KOPT-K1 (cell line): ENCODE measurements at regions not wholly inside any gene's neighbourhood (a gene's known extent, or its start where the extent isn't known, plus 50 kb on each side); places are given as distances from the start of the nearest gene placed in this dataset.

ENCODE experiments used
- H3K27ac ChIP-seq: fragments of 200-600 bp; sonication (generic); 2 replicates; pipeline ENCODE4 v1.5.1; 2016; ENCODE audit warnings: antibody characterized with exemption, mild to moderate bottlenecking, low read depth, low read length; ENCODE audit not compliant: poor library complexity, severe bottlenecking
- H3K36me3 ChIP-seq: fragments of 200-600 bp; sonication (generic); 2 replicates; pipeline ENCODE4 v1.5.1; 2017; ENCODE audit warnings: antibody characterized with exemption, mild to moderate bottlenecking, low read length, moderate library complexity; ENCODE audit not compliant: insufficient read depth
- H3K9me3 ChIP-seq: fragments of 200-600 bp; sonication (generic); 2 replicates; pipeline ENCODE4 v1.5.1; 2017; ENCODE audit warnings: antibody characterized with exemption, low read length, mild to moderate bottlenecking; ENCODE audit not compliant: insufficient read depth, poor library complexity, severe bottlenecking

DNA sequence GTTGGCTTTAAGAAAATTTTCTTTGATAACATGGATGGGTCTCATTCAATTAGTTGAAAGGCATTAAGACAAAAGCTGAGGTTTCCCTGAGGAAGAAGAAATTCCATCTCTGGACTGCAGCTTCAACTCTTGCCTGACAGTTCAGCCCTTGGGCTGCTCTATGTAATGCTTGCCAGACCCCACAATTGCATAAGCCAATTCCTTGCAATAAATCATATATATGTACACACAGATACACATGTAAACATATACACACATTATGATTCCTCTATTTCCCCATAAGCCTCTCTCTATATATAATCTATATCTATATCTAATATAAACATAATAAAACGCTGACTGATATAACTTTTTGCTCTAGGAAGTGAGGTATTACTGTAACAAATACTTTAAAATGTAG lies 301.5 kb upstream of the PRMT6 start:
- H3K9me3 ChIP-seq, result no peaks in the 10 kb centered on the region
- H3K27ac ChIP-seq, result no peak overlapping the region
- no peaks in the 10 kb centered on the region for H3K36me3 ChIP-seq

DNA sequence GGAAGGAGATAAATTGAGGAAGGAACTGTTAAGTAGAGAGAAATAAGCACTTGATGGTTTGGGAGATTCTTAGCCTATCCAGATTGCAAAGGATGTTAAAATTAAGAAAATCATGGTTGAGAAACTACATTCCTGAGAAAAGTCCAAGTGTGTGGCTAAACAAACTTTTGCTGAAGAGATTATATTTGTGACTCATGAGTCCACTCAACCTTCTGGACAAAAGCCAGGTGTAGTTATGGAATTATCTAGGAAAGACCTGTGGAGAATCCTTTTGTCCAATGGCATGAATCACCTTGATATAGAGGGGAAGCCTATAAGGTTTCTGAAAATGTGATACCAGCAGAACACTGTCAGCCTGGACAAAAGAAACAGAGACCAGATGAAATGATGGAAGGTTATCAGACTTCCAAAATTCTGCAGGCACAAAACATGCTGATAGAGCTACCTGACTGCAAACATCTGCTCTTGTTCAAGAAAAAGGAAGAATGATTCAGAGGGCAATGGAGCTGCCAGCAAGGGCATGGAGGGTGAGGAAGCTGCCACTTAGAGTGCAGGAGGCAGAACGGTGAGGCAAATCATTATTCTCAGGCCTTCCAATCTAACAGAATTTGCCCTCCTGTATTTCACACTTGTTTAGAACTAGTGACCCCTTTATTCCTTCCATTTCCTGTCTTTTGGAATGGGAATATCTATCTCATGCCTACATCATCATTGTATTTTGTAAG lies 300.6 kb upstream of the PRMT6 start:
- H3K27ac ChIP-seq, result no peak overlapping the region
- no peaks in the 10 kb centered on the region for H3K36me3 ChIP-seq
- no peaks in the 10 kb centered on the region for H3K9me3 ChIP-seq

GRCh38 chr1:106756752-106757151 lies 299.7 kb upstream of the PRMT6 start:
- no peaks in the 10 kb centered on the region for H3K36me3 ChIP-seq
- H3K9me3 ChIP-seq, result no peaks in the 10 kb centered on the region
- no peak overlapping the region for H3K27ac ChIP-seq

- H3K9me3 ChIP-seq, result no peaks in the 10 kb centered on the region
- no peaks in the 10 kb centered on the region for H3K36me3 ChIP-seq
- H3K27ac ChIP-seq, result no peak overlapping the region
Observed at GRCh38 chr1:106768077-106768476, 288.4 kb upstream of the PRMT6 start.

DNA sequence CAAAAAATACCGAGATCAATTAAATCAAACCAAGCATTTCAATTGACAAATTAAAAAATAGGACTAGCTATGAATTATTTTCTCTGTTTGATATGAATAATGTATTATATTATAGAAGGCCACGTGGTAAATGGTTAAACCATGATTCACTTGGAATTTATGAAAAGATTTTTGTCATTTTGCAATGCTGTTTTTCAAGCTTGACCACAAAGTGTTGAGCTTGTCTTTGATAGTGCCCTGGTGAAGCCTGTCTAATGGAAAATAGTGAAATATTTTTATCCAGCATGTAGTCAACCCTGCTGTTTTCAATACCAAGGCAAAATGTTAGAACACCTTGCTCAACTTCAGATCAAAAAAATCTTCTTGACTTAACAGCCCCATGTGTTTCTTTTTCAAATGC lies 288.0 kb upstream of the PRMT6 start:
- H3K9me3 ChIP-seq, result no peaks in the 10 kb centered on the region
- no peaks in the 10 kb centered on the region for H3K36me3 ChIP-seq
- no peak overlapping the region for H3K27ac ChIP-seq

- no peaks in the 10 kb centered on the region for H3K9me3 ChIP-seq
- H3K27ac ChIP-seq, result no peak overlapping the region
- H3K36me3 ChIP-seq, result no peaks in the 10 kb centered on the region
Observed at GRCh38 chr1:106773206-106773605, 283.3 kb upstream of the PRMT6 start.

GRCh38 chr1:106780066-106780465 lies 276.4 kb upstream of the PRMT6 start:
- Histone ChIP-seq H3K9me3 (no peaks in the 10 kb centered on the region), H3K27ac (no peak overlapping the region), H3K36me3 (no peaks in the 10 kb centered on the region)

DNA sequence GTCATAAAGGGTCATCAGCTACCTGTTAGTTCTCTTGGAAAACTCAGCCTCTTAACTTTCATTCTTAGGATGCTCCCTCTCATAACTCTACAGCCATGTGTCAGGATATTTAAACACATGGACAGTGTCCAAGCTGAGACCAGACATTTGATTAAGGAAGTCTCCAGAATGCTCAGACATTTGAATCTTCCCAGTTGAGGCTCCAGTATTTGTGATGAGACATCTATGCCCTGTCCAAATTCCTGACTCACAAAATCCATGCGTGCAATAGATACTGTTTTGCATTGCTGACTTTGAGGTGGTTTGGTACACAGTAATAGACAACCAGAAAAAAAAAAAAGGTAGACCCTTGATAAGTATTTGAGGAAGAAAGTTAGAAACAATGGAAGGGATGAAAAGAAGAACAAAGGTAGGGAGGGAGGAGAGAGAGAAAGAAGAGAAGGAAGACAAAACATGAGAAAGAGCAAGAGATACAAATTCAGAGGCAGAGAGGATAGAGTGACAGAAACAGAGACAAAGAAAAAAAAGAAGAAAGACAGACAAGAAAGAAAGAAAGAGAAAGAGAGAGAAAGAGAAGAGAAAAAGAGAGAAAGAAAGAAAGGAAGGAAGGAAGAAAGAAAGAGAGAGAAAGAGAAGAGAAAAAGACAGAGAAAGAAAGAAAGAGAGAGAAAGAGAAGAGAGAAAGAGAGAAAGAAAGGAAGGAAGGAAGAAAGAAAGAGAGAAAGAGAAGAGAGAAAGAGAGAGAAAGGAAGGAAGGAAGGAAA lies 275.5 kb upstream of the PRMT6 start:
- Histone ChIP-seq H3K36me3 (no peaks in the 10 kb centered on the region), H3K27ac (no peak overlapping the region), H3K9me3 (no peaks in the 10 kb centered on the region)

- H3K36me3 ChIP-seq, result no peaks in the 10 kb centered on the region
- no peak overlapping the region for H3K27ac ChIP-seq
- H3K9me3 ChIP-seq, result no peaks in the 10 kb centered on the region
Observed at GRCh38 chr1:106785176-106785575, 271.3 kb upstream of the PRMT6 start.

GRCh38 chr1:106787520-106787919 lies 269.0 kb upstream of the PRMT6 start:
- Histone ChIP-seq H3K27ac (no peak overlapping the region), H3K36me3 (no peaks in the 10 kb centered on the region), H3K9me3 (no peaks in the 10 kb centered on the region)

DNA sequence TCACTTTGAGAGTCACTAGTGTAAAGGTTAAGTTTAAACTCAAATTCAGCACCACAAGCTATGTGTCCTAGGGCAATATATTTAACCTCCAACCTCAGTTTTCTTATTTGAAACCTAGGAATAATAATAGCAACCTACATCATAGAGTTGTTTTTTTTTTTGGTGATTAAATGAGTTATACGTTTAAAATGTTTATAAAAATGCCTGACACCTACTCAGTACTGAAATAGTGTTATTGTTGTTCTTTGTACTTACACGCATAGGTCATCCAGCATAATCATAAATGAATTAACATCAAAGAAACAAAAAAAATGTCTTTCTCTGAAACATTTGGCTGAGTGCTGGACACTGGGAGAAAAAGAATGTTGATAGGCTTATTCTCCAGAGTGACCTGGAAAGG lies 266.8 kb upstream of the PRMT6 start:
- Histone ChIP-seq H3K36me3 (no peaks in the 10 kb centered on the region), H3K9me3 (no peaks in the 10 kb centered on the region), H3K27ac (no peak overlapping the region)

- Histone ChIP-seq H3K27ac (no peak overlapping the region), H3K36me3 (no peaks in the 10 kb centered on the region), H3K9me3 (no peaks in the 10 kb centered on the region)
Observed at GRCh38 chr1:106791041-106791440, 265.4 kb upstream of the PRMT6 start.

- Histone ChIP-seq H3K36me3 (no peaks in the 10 kb centered on the region), H3K27ac (no peak overlapping the region), H3K9me3 (no peaks in the 10 kb centered on the region)
Observed at GRCh38 chr1:106793651-106794050, 262.8 kb upstream of the PRMT6 start.

DNA sequence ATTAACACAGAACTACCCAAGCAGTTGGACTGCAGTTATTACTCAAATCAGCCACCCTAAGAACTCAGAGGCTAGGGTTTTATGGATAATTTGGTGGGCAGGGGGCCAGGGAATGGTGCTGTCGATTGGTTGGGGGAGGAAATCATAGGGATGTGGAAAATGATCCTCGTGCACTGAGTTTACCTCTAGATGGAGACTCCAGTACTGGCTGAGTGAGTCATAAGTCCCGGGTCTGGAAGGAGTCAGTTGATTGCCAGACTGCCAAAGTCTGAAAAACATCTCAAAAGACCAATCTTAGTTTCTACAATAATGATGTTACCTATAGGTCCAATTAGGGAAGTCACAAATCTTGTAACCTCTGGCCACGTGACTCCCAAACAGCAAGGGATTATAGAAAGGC lies 257.5 kb upstream of the PRMT6 start:
- Histone ChIP-seq H3K27ac (no peak overlapping the region), H3K36me3 (no peaks in the 10 kb centered on the region), H3K9me3 (no peaks in the 10 kb centered on the region)

GRCh38 chr1:106802181-106802580 lies 254.3 kb upstream of the PRMT6 start:
- Histone ChIP-seq H3K36me3 (no peaks in the 10 kb centered on the region), H3K27ac (no peak overlapping the region), H3K9me3 (no peaks in the 10 kb centered on the region)

DNA sequence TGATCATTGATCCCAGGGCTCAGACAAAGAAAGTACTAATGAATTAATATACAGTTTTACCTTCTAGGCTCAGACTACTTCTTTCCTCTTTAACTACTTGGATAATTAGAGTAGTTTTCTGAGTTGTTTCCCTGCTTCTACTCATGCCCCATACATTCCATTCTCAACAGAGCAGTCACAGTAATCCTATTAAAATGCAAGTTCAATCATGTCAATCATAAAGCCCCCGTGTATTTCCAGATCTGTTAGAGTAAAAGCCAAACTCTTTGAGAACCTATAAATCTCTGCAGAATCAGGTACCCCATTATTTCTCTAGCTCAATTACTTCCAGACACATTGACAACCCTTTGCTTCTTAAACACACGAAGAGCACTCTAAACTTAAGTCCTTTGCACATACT lies 242.1 kb upstream of the PRMT6 start:
- Histone ChIP-seq H3K36me3 (no peaks in the 10 kb centered on the region), H3K27ac (no peak overlapping the region), H3K9me3 (peaks cover 3% of the 10 kb centered on the region)
